Stimulated activated CD4-positive, alpha-beta T cell treated with anti-CD3 and anti-CD28 coated beads, Interleukin-12 subunit alpha, Interleukin-12 subunit beta, amount 100 ng/mL, for 48 hours (primary cell): ENCODE measurements at regions not wholly inside any gene's neighbourhood (a gene's known extent, or its start where the extent isn't known, plus 50 kb on each side); places are given as distances from the start of the nearest gene placed in this dataset.
"Not testable (repeated sequence)": the region's sequence is repeated elsewhere in the genome, so short reads cannot be mapped to it uniquely, and the experiment has no call there.

ENCODE experiments used
- DNase-seq, 3 donors: peaks; one replicate each; pipeline ENCODE4 v3.0.0-alpha.2; 2020; ENCODE audit warnings: low read depth in 2 of 3, low spot score in 1 of 3

DNA sequence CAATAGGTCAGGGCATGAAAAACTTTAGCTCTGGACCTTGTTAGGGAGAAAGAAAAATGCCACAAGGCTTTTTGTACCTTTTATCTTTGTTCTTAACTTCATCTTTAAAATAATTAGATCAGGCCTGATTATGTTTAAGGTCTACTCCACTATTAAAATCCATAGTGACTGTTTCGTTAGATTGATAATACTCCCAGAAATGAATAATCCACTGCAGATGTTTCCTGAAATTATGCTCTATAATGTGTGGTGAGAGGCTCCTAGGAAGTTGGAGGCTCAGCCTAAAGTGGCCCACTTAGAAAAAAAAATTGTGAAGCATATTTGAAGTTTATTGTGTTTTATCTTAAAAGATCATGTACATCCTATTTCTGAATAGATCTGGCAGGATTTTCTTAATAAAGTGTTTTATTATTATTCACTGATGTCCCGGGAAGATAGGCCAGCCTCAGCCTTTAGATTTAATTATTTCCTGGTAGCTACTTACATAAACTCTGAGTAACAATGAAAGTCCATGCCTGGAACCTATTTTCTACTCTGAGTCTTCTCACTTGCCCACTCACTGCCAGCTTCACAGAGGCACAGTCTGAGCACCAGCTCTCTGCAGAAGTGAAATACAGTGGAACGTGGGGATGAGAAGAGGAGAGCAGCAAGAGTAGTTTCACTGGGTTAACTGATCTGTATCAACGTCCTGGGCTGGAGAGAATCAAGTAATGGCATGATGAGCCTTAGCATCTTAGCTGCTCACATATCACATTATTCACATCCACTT lies 126.8 kb upstream of the TMEM170B start:
- DNase-seq = peak in 1 of 3 donors; percentile 12

DNA sequence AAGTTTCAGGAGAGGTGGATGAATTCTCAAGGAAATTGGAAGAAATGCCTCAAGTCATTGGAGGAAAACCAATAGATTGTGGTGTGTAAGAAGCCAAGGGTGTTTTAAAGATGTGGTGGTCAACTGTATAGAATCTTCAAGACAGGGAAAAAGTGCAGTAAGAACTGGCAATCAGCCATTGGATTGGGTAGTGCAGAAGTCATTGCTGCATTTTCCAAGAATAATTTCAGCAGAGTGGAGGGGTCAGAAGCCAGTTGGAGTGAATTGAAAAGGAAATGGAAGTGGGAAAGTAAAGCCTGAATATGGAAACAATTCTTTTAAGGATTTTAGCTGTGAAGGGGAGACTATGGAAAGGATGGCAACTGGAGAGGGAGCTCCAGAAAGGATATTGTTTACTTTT lies 128.2 kb upstream of the TMEM170B start:
- no peak for DNase-seq

DNA sequence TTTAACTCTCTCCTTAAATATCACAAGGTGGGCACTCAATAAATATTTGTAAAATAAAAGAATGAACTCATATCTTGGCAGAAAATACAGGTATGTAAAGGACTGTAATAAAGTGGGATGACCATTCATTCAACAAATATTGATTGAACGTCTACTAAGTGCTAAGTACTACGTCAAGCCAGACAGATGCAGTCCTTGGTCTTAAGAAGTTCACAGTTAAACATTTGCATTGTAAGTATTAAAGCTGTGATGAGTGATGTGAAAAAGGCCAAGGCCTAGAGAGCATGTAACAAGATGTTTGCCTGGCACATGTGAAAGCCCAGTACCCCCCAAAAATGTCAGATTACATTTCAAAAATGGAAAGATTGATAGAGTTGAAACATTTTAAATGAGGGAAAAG lies 130.1 kb upstream of the TMEM170B start:
- DNase-seq = no peak

DNA sequence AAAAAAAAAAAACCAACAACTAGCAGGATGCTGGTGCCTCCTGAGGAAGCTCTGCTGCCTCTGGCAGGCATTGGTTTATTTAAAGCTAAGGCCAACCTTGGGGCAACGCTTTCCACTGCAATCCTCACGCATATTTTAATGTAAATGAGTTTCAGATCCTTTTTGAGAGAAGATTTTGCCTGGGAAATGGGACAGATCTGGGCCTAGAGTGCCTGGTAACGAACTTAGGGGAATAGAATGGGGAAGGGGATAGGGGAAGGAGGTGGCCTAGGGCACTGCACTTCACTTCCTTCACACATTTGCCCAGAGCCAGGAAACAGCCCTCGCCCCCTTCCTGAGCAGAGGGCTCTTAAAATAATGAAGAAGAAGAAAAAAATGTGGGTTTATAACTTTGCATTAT lies 132.7 kb upstream of the TMEM170B start:
- DNase-seq = no peak

DNA sequence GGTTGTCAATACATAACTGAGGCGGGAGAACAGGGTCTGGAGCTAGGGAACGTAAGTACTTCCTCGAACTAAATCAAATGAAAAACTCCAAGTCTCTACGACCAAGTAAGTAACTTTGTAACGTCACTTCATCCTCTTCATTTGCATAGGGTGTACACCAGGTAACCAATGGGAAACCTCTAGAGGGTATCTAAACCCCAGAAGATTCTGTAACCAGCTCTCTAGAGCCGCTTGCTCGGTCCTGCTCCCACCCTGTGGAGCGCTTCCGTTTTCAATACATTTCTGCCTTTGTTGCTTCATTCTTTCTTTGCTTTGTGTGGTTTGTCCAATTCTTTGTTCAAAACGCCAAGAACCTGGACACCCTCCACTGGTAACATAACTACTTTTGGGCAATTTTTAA lies 133.5 kb upstream of the TMEM170B start:
- no peak for DNase-seq

DNA sequence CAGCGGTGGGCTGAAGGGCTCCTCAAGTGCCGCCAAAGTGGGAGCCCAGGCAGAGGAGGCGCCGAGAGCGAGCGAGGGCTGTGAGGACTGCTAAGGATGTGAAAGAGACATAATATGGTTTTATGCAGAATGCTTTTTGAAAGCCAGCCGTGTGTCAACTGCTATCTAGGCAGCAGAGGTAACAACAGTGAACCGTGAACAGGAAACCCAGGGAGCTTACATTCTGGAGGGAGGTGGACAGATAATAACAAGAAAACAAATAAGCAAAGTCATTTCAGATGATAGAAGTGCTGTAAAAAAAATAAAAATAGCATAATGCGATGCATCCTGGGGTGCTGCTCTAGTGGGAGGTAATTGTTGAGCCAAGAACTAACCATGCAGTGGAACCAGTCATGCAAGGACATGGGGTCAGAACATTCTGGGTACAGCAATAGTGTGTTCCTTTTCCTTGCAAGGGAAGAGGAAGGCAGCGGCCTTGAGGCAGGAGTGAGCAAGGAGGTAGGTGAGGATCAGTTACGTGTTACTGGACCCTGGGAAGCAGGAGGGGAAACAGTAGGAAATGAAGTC lies 134.4 kb upstream of the TMEM170B start:
- DNase-seq = no peak

DNA sequence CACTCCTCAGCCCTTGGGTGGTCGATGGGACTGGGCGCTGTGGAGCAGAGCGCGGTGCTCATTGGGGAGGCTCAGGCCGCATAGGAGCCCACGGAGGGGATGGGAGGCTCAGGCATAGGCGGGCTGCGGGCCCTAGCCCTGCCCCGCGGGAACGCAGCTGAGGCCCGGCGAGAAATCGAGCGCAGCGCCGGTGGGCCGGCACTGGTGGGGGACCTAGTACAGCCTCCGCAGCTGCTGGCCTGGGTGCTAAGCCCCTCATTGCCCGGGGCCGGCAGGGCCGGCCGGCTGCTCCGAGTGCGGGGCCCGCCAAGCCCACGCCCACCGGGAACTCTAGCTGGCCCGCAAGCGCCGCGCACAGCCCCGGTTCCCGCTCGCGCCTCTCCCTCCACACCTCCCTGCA lies 135.0 kb upstream of the TMEM170B start:
- not testable (repeated sequence) for DNase-seq

DNA sequence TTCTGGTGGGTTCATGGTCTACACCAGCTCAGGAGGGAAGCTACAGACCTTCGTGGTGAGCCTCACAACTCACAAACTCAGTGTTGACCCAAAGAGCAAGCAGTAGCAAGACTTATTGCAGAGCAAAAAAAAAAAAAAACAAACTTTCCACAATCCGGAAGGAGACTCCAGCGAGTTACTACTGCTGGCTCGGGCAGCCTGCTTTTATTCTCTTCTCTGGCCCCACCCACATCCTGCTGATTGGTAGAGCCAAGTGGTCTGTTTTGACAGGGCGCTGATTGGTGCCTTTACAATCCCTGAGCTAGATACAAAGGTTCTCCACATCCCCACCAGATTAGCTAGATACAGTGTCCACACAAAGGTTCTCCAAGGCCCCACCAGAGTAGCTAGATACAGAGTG lies 135.6 kb upstream of the TMEM170B start:
- DNase-seq = not testable (repeated sequence)

DNA sequence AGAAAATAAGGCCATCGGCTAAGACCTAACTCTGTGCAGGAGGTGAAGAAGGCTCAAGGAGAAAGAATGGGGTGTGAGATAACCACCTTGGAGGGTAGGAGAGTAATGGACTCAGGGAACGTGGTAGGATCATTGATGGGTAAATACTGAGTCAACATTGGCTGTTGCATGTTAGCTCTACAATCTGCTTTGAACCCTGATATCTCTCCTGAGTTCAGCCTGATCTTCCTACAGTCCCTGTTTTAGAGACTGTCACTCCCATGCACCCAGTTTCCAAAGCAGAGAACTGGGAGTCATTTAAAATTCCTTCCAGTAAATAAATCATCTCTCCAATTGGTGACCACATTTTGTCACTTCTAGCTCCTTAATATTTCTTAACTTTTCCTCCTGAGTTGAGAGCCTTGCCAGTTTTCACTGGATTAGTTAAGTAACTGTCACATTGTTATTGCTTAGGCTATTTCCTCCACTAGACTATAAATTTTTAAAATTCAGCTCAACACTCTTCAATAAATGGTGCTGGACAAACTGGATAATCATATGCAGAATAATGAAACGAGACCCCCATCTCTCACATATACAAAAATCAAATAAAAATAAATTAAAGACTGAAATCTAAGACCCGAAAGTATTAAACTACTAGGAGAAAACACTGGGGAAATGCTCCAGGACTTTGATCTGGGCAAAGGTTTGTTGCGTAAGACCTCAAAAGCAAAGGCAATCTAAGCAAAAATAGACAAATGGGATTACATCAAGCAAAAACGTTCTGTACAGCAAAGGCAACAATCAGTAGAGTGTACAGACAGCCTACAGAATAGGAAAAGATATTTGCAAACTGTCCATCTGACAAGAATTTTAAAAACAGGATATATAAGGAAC lies 138.9 kb upstream of the TMEM170B start:
- DNase-seq = no peak

DNA sequence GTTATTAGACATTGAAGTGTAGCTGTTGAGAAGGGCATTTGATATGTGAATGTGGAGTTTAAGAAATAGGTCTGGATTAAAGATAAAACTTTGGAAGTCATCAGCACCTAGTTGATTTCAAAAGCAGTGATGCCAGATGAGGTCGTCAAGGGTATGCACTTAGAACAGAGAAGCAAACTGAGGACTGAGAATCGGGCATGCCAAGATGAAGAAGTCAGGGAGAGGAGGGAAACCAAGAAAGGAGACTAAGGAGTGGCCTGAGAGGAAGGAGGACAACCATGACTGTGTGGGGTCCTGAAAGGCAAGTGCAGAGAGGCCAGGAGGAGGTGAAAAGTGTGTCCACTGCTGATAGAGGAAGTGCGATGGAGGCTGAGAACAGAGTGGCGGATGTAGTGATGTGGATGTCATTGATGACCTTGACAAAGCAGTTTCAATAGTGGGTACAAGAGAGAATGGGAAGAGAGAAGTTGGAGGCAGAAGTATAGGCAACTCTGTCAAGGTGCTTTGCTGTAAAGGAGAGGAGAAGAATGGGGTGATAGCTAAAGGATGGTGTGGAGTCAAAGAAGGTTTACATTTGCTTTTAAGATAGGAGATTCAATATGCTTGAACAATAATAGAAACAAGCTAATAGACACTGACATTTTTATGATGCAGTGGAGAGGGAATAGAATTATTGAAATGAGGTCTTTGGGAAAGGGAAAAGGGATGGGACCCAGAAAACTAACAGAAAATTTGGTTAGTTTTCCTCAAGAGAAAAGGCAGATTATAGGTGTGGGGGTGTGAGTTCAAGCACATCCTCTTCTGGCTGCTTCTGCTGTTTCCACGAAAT lies 139.7 kb upstream of the TMEM170B start:
- DNase-seq = no peak

DNA sequence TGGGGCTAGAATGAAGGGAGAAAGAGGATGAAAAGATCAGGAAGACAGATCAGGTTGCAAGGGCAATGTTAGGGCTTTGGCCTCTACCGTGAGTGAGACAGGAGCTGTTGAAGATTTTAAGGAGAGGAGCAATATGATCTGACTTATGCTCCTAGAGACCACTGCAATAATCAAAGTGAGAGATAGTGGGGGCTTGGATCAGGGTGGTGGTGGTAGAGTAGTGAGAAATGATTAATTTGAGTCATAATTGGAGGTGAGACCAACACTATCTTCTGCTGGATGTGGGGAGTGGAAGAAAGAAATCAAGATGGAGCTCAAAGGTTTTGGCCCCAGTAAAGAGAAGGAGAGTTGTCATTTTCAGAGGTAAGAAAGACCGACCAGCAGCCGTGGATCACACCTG lies 140.7 kb upstream of the TMEM170B start:
- DNase-seq = no peak

DNA sequence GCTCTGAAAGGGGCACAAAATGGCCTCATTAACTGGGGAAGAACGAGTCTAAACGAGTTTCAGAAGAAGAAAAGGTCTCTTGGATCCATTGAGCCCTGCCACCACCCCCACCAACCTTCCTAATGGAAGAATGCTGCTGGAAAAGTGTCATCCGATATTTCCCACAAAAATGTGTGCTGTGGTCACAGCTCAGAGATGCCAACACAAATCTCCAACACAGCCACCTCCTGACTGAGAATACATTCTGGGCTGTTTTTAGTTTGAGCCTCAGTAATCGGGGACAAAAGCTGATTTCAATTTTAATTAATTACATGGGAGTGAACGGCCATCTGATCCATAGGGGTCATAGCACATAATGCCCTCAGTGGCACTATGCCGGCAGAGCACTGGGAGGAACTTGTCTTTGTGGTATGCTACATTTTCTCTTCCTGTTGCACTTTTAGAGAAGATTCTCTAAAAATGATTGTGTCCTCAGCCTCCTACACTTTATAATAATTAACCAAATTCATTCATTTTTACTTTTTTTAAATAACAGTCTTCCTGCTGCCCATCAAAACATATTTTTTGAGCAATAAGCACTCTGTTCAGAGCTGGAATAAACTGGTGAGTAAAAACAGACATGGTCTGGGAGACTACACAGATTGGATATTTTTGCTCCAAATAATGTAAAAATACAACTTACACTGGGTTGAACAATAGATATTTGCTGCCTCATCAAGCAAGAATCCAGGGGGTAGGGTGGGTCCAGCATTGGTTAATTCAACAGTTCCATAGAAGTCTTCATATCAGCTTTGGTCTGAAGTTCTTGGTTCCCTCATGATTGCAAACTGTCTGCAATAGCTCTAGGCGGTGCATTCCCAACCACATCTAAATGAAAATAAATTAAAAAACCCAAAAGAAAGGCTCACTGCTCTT lies 143.6 kb upstream of the TMEM170B start:
- DNase-seq = no peak

DNA sequence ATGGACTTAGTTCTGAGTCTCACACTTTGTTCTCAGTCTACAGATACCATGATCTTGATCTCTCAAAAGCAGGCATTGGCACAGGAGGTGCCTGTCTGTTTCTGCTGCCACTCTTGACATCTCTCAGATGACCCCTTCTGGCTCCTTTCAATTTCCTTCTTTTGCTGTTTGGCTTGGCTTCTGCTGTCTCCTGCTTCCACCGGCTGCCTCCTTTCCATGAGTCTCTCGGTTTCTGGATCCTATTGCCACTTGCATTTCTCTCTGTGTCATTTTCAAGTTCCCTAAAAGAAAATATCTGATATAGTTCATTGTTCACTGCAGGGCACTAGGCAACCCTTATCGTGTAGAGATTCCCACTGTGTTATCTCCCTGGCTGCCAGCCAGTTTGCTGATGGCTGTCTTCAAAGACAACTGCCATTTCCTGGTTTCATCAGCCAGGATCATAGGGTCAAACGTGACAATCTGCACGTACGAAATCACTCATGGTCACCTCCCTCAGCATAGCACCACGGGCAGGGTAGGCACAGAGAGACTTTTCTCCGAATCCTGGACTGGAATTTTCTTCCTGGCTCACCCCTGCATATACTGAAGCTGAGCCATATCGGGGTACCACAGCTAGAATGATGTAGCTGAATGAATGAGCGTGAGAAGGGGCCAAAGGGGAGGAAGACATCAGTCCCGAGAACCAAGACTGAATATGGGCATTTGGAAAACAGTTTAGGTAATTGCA lies 144.6 kb upstream of the TMEM170B start:
- DNase-seq = no peak

DNA sequence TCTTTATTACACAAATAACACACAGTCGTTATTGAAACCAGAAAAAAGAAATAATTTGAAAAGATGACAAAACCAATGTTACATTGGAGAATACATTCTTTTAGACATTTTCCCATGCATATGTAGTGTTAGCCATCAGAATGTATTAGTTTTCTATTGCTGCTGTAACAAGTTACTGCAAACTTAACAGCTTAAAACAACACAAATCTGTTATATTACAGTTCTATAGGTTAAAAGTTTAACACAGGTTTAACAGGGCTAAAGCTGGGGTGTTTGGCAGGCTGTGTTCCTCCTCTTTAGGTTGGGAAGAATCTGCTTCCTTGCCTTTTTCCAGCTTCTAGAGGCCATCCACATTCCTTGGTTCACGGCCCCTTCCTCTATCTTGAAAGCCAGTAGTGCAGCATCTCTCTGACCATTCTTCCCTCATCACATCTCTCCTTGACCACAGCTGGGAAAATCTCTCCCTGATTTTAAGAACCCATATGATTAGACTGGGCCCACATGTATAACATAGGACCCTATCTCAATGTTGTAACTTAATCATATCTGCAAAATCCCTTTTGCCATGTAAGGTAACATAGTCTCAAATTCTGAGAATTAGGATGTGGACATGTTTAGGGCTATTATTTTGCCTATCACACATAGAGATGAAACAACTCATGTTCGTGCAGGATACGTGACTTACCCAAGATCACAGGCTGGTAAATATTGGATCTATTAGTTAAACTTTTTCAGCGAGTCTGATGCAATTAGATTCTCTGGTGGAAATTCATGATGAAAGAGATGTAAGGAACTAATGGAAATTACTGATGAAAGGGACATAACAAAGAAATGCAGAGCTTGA lies 145.4 kb upstream of the TMEM170B start:
- DNase-seq = no peak

DNA sequence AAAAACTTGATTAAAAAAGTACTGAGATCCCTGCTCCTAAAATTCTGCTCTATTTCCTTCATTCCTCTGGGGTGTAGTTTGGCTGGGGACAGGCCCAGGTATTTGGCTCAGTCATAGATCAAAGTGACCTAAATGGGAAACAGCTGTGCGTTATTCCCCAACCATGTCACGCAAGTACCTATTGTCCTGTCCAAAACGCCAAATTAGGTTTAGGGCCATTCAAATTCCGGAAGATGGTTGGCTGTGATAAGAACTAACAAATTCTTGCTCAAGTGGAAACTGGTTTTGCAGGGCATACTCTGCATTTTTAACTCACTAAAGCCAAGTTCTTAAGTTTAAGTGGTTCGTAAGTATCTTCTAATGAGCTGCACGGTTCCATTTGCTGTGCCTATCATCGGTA lies 147.6 kb upstream of the TMEM170B start:
- no peak for DNase-seq

DNA sequence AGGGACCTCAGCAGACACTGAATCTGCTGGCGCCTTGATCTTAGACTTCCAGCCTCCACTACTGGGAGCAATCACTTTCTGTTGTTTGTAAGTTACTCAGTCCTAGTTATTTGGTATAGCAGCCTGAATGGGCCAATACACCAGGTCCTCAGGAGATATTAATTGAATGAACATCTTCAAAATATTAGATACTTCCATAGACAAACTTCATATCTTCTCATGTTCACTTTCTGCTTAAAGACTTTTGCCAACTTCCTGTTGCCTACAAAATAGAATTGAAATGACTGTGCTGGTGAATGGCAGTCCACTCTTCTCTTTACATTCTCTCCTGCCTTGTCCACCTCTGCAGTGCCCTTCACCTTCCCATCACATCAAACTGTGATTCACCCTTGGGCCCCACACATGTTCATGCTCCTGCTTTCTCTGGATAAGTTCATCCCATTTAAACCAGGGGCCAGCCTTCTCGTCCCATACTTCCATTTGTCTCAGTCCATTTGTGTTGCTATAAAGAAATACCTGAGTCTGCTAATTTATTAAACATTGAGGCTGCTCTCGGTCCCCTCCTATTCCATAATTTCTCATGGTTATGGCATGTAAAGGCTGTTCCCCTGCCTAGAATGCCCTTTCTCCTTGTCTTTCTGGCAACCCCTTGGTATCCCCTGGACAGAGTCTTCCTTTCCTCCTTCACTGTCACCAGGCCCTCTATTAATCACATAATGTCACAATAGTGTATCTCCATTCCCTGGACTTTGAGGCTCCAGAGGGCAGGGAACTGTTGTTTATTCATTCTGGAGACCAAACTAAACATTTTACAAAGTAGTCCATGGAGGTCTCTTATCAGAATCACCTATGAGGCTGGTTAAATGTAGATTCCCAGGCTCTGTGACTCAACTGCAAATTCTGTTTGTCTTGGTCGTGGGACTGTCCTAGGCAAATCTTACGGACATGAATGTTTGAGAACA lies 148.3 kb upstream of the TMEM170B start:
- no peak for DNase-seq

DNA sequence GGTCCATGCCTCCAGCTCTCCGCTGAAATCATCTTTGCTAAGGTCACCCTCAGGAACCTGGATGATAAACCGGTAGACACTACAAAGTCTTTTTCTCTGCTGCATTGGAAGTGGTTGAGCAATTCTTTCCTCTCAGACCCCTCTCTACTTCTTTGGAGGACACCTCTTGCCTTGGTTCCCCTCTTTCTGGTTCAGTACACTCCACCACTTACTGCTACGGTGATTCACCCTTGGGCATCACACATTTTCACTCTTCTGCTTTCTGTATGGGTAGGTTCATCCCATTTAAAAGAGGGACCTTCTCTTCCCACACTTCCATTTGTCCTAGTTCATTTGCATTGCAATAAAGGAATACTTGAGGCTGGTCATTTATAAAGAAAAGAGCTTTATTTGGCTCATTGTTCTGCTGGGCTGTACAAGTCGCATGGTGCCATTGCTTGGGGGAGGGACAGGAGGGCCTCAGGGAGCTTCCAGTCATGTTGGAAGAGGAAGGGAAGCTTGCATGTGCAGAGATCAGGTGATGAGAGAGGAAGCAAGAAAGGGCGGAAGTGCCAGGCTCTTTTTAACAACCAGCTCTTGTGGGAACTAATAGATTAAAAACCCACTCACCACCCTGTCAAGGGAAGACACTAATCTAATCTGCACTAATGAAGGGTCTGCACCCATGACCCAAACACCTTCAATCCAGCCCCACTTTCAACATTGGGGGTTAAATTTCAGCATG lies 149.7 kb upstream of the TMEM170B start:
- no peak for DNase-seq
